H1 (cell line): ENCODE measurements at regions not wholly inside any gene's neighbourhood (a gene's known extent, or its start where the extent isn't known, plus 50 kb on each side); places are given as distances from the start of the nearest gene placed in this dataset.

Experiments used
- CTCF ChIA-PET: fragments of 300-600 bp; sonication (Branson Sonifier 250); formaldehyde crosslinking; loops from one replicate; lab custom pipeline; 2021; ENCODE audit not compliant: partially characterized antibody; lab: Charles Lee
- POLR2A ChIA-PET: fragments of 300-600 bp; sonication (Branson Sonifier 250); formaldehyde crosslinking; loops from one replicate; lab custom pipeline; 2021; ENCODE audit warnings: inconsistent platforms; ENCODE audit not compliant: partially characterized antibody; lab: Charles Lee
- DNase-seq, 2 experiments: peaks; one replicate each; pipeline versions ENCODE4 v3.0.0 to v3.0.0-alpha.2; 2010 to 2022; ENCODE audit warnings: low spot score in 2 of 2, low read depth in 1 of 2, mixed read lengths in 1 of 2
- FAIRE-seq: peaks from 2 replicates; lab custom pipeline; 2011; peaks lifted over from hg19 to GRCh38; lab: Jason Lieb, UNC
- H2AFZ ChIP-seq: 2 replicates; pipeline ENCODE4 v1.8.1; 2012; ENCODE audit warnings: low read length, inconsistent platforms
- H2AK5ac ChIP-seq: 2 replicates; pipeline ENCODE4 v1.6.1; 2013; ENCODE audit warnings: low read depth, low read length
- H2BK120ac ChIP-seq: replicated peaks from 2 replicates; pipeline ENCODE3; 2013; ENCODE audit warnings: low read depth, low read length, inconsistent platforms
- H2BK12ac ChIP-seq: 2 replicates; pipeline ENCODE4 v1.6.1; 2013; ENCODE audit warnings: low read depth, low read length
- H2BK15ac ChIP-seq: 2 replicates; pipeline ENCODE4 v1.6.1; 2013; ENCODE audit warnings: low read length
- H2BK20ac ChIP-seq: 2 replicates; pipeline ENCODE4 v1.6.1; 2013; ENCODE audit warnings: low read length
- H2BK5ac ChIP-seq: 2 replicates; pipeline ENCODE4 v1.6.1; 2013; ENCODE audit warnings: low read depth, low read length
- H3K14ac ChIP-seq: 2 replicates; pipeline ENCODE4 v1.6.1; 2013; ENCODE audit warnings: inconsistent platforms; ENCODE audit not compliant: insufficient read length
- H3K18ac ChIP-seq: 2 replicates; pipeline ENCODE4 v1.6.1; 2013; ENCODE audit warnings: low read length; ENCODE audit errors: extremely low read depth
- H3K23ac ChIP-seq: 2 replicates; pipeline ENCODE4 v1.6.1; 2013; ENCODE audit warnings: inconsistent platforms; ENCODE audit not compliant: insufficient read length
- H3K23me2 ChIP-seq: 2 replicates; pipeline ENCODE4 v1.6.1; 2013; ENCODE audit warnings: low read depth, low read length
- H3K27ac ChIP-seq: 2 replicates; pipeline ENCODE4 v1.6.1; 2011; ENCODE audit warnings: low read depth, low read length, inconsistent platforms
- H3K27me3 ChIP-seq, 4 experiments: replicated peaks in 1 of 4; 1 replicate in 1 of 4; 2 replicates in 3 of 4; pipeline versions ENCODE4 v1.6.1 to v1.8.1; 2011 to 2013; ENCODE audit warnings: low read length in 3 of 4, mild to moderate bottlenecking in 3 of 4, inconsistent platforms in 2 of 4, mixed read lengths in 2 of 4, moderate library complexity in 1 of 4; ENCODE audit not compliant: control insufficient read depth in 3 of 4, insufficient read depth in 3 of 4; ENCODE audit errors: extremely low read depth in 1 of 4
- H3K36me3 ChIP-seq, 4 experiments: 2 replicates each; pipeline versions ENCODE4 v1.6.1 to v1.8.1; 2011 to 2013; ENCODE audit warnings: mild to moderate bottlenecking in 4 of 4, low read length in 3 of 4, moderate library complexity in 2 of 4, control low read depth in 1 of 4, inconsistent platforms in 1 of 4; ENCODE audit not compliant: insufficient read depth in 4 of 4, control insufficient read depth in 2 of 4
- H3K4ac ChIP-seq: replicated peaks from 2 replicates; pipeline ENCODE3; 2013; ENCODE audit warnings: low read length, low read depth, mixed read lengths, inconsistent platforms; ENCODE audit not compliant: insufficient read length
- H3K4me1 ChIP-seq, 4 experiments: replicated peaks in 1 of 4; 1 replicate in 1 of 4; 2 replicates in 3 of 4; pipeline versions ENCODE4 v1.6.1 to v1.8.1; 2011 to 2013; ENCODE audit warnings: low read length in 3 of 4, inconsistent platforms in 2 of 4, mixed read lengths in 1 of 4; ENCODE audit not compliant: insufficient read depth in 4 of 4, control insufficient read depth in 3 of 4
- H3K4me2 ChIP-seq, 2 experiments: 2 replicates each; pipeline versions ENCODE4 v1.6.1 to v1.8.1; 2011 to 2013; ENCODE audit warnings: low read depth in 2 of 2, low read length in 2 of 2, control low read depth in 1 of 2, inconsistent platforms in 1 of 2, mild to moderate bottlenecking in 1 of 2; ENCODE audit not compliant: insufficient read depth in 1 of 2
- H3K4me3 ChIP-seq, 4 experiments: fragments of 200-600, 300-600 bp in 1 of 4; sonication (generic), shearing (Covaris generic), sonication (Bioruptor Twin) in 1 of 4; 2 replicates each; pipeline versions ENCODE4 v1.5.1 to v1.8.1; 2011 to 2016; ENCODE audit warnings: low read length in 4 of 4, low read depth in 3 of 4, control low read depth in 2 of 4, inconsistent platforms in 2 of 4, mild to moderate bottlenecking in 2 of 4, mixed read lengths in 1 of 4, moderate library complexity in 1 of 4; ENCODE audit not compliant: insufficient read depth in 2 of 4; ENCODE audit errors: extremely low read depth in 1 of 4
- H3K56ac ChIP-seq: replicated peaks from 2 replicates; pipeline ENCODE3; 2013; ENCODE audit warnings: low read depth, mild to moderate bottlenecking, mixed read lengths, low read length, inconsistent platforms; ENCODE audit not compliant: insufficient read length
- H3K79me1 ChIP-seq: 2 replicates; pipeline ENCODE4 v1.6.1; 2013; ENCODE audit warnings: low read depth, low read length, control low read depth
- H3K79me2 ChIP-seq, 2 experiments: 2 replicates each; pipeline versions ENCODE4 v1.6.1 to v1.8.1; 2012 to 2013; ENCODE audit warnings: low read length in 2 of 2, mild to moderate bottlenecking in 2 of 2, inconsistent platforms in 1 of 2; ENCODE audit not compliant: insufficient read depth in 2 of 2, control insufficient read depth in 1 of 2
- H3K9ac ChIP-seq, 4 experiments: replicated peaks in 1 of 4; 1 replicate in 1 of 4; 2 replicates in 3 of 4; pipeline versions ENCODE4 v1.6.1 to v1.8.1; 2011 to 2013; ENCODE audit warnings: low read depth in 3 of 4, low read length in 3 of 4, control low read depth in 2 of 4, mild to moderate bottlenecking in 2 of 4, moderate library complexity in 2 of 4, inconsistent platforms in 1 of 4; ENCODE audit errors: extremely low read depth in 1 of 4
- H3K9me3 ChIP-seq, 2 experiments: 2 replicates each; pipeline versions ENCODE4 v1.6.1 to v1.8.1; 2012 to 2013; ENCODE audit warnings: mild to moderate bottlenecking in 2 of 2, moderate library complexity in 2 of 2, control low read depth in 1 of 2, inconsistent platforms in 1 of 2, low read depth in 1 of 2, low read length in 1 of 2, mixed read lengths in 1 of 2; ENCODE audit not compliant: insufficient read depth in 2 of 2
- H4K20me1 ChIP-seq, 2 experiments: replicated peaks in 1 of 2; 2 replicates each; pipeline versions ENCODE3 to v1.8.1; 2011 to 2013; ENCODE audit warnings: inconsistent platforms in 2 of 2, low read length in 2 of 2, mild to moderate bottlenecking in 1 of 2; ENCODE audit not compliant: insufficient read depth in 2 of 2, control insufficient read depth in 1 of 2
- H4K5ac ChIP-seq: 2 replicates; pipeline ENCODE4 v1.6.1; 2013; ENCODE audit warnings: low read length, low read depth, mixed read lengths, inconsistent platforms; ENCODE audit not compliant: insufficient read length
- H4K8ac ChIP-seq: 2 replicates; pipeline ENCODE4 v1.8.0; 2013; ENCODE audit warnings: mild to moderate bottlenecking, moderate library complexity, low read length, inconsistent platforms; ENCODE audit not compliant: insufficient read depth; ENCODE audit errors: extremely low read depth
- H4K91ac ChIP-seq: replicated peaks from 2 replicates; pipeline ENCODE3; 2013; ENCODE audit warnings: low read length, mixed read lengths, inconsistent platforms; ENCODE audit not compliant: insufficient read length
- ATF3 ChIP-seq: IDR thresholded peaks from 2 replicates; pipeline ENCODE4 v1.6.1; 2011; ENCODE audit warnings: low read depth, mild to moderate bottlenecking, low read length; ENCODE audit not compliant: insufficient read depth
- BACH1 ChIP-seq: IDR thresholded peaks from 2 replicates; pipeline ENCODE4 v1.6.1; 2012; ENCODE audit warnings: low read length, improper control_type of control experiment
- BCL11A ChIP-seq, 2 experiments: IDR thresholded peaks; one replicate each; pipeline ENCODE4 v1.6.1; 2011; ENCODE audit warnings: low read depth in 2 of 2, low read length in 2 of 2, mild to moderate bottlenecking in 2 of 2
- CBX5 ChIP-seq: fragments of 300-800, 300-1000 bp; sonication (generic); IDR thresholded peaks from 2 replicates; pipeline ENCODE4 v1.7.1; 2016; ENCODE audit warnings: antibody characterized with exemption, low read length, low read depth
- CTBP2 ChIP-seq: IDR thresholded peaks from 2 replicates; pipeline ENCODE4 v1.7.0; 2011; ENCODE audit warnings: borderline replicate concordance, mild to moderate bottlenecking, moderate library complexity, mixed read lengths, low read length; ENCODE audit not compliant: insufficient read depth, insufficient read length
- CTCF ChIP-seq, 3 experiments: IDR thresholded peaks; 1 replicate in 2 of 3; 2 replicates in 1 of 3; pipeline versions ENCODE4 v1.5.1 to v1.6.1; 2011; ENCODE audit warnings: low read length in 3 of 3, mild to moderate bottlenecking in 3 of 3, inconsistent platforms in 2 of 3, low read depth in 1 of 3, moderate library complexity in 1 of 3; ENCODE audit not compliant: insufficient read depth in 1 of 3; ENCODE audit errors: control extremely low read depth in 1 of 3
- EZH2 ChIP-seq: fragments of 200-600 bp; sonication (generic); IDR thresholded peaks from 2 replicates; pipeline ENCODE4 v1.7.1; 2012; ENCODE audit warnings: low read depth, mild to moderate bottlenecking, moderate library complexity, low read length, inconsistent platforms; ENCODE audit not compliant: severe bottlenecking
- JUN ChIP-seq: IDR thresholded peaks from 2 replicates; pipeline ENCODE4 v1.6.1; 2011; ENCODE audit warnings: low read depth, mild to moderate bottlenecking, improper control_type of control experiment, low read length
- NRF1 ChIP-seq: IDR thresholded peaks from 2 replicates; pipeline ENCODE4 v1.6.1; 2011; ENCODE audit warnings: mild to moderate bottlenecking, low read depth, low read length, improper control_type of control experiment
- RBBP5 ChIP-seq: IDR thresholded peaks from 2 replicates; pipeline ENCODE4 v1.7.1; 2012; ENCODE audit warnings: low read depth, mild to moderate bottlenecking, inconsistent platforms, low read length, moderate library complexity, borderline replicate concordance
- RXRA ChIP-seq: IDR thresholded peaks from 2 replicates; pipeline ENCODE4 v1.6.1; 2011; ENCODE audit warnings: low read depth, mild to moderate bottlenecking, low read length, moderate library complexity; ENCODE audit not compliant: insufficient read depth
- WGBS, 2 experiments: shearing (Covaris generic) in 1 of 2; methylation state at CpG; one replicate each; pipeline versions ENCODE4 v1.1.6 to v1.1.7; 2013 to 2015; ENCODE audit warnings: low lambda C conversion rate in 2 of 2, mixed read lengths in 2 of 2, inconsistent platforms in 1 of 2, low coverage in 1 of 2, missing lambda C conversion rate in 1 of 2; ENCODE audit not compliant: insufficient replicate concordance in 2 of 2, insufficient coverage in 1 of 2, insufficient read length in 1 of 2; ENCODE audit errors: extremely low coverage in 1 of 2, missing lambda C conversion rate in 1 of 2; 5-methylcytosine and 5-hydroxymethylcytosine counted together

GRCh38 chr1:244187310-244187709 is 136.2 kb downstream of the ZBTB18 start:
- H3K4ac ChIP-seq = no peak overlapping the region
- H2BK5ac ChIP-seq = no peak overlapping the region
- H3K79me2 ChIP-seq = no peaks in the 10 kb centered on the region
- H3K79me1 ChIP-seq = no peaks in the 10 kb centered on the region
- no peak overlapping the region for H2BK12ac ChIP-seq
- H3K14ac ChIP-seq = no peak overlapping the region
- no peak overlapping the region for H4K8ac ChIP-seq
- H3K23ac ChIP-seq = no peak overlapping the region
- no peak overlapping the region for H2AK5ac ChIP-seq
- no peak overlapping the region for H2BK20ac ChIP-seq
- no peaks in the 10 kb centered on the region for H3K23me2 ChIP-seq
- no peak overlapping the region for H4K91ac ChIP-seq
- no peak overlapping the region for H2BK120ac ChIP-seq
- ChIA-PET CTCF (interaction anchor here (0.9 to 1.8 kb wide), 2 partner anchors 8 to 24 kb away, joined by 3 to 7 read pairs; no protein-coding TSS in a partner anchor), POLR2A (interaction anchor here (1.0 kb wide), 1 partner anchor 8 kb away, joined by 3 read pairs; no protein-coding TSS in a partner anchor)
- no peaks in the 10 kb centered on the region for H3K27me3 ChIP-seq
- H3K27ac ChIP-seq = no peak overlapping the region
- H3K4me2 ChIP-seq = no peak overlapping the region
- H4K20me1 ChIP-seq = no peaks in the 10 kb centered on the region
- FAIRE-seq = no peak
- H3K4me1 ChIP-seq = peaks cover 0 to 2% (median 0%) of the 10 kb centered on the region in 4 experiments; a peak in 2 of 7 replicates
- no peak overlapping the region for H3K9ac ChIP-seq
- no peak overlapping the region for H3K56ac ChIP-seq
- H4K5ac ChIP-seq = no peak overlapping the region
- 91% methylated on average over 12 of the region's 12 CpGs; no CpG with 5 or more reads in 1 of the 2 experiments for WGBS, 2 experiments
- no peak overlapping the region for H3K18ac ChIP-seq
- no peaks in the 10 kb centered on the region for H3K36me3 ChIP-seq
- H3K4me3 ChIP-seq = no peak overlapping the region
- no peak overlapping the region for H2BK15ac ChIP-seq
- 0 out of 4 replicates have a peak, but pooled peaks cover 0 to 2% of the 10 kb centered on the region in 2 experiments for H3K9me3 ChIP-seq
- H2AFZ ChIP-seq = no peak overlapping the region
- no peak for DNase-seq
- TF ChIP-seq JUN = no peak
- TF ChIP-seq BACH1 = no peak
- TF ChIP-seq CTCF (IDR thresholded peaks at IDR 0.05; ENCODE audit: control extremely low read depth in 1 of 3, insufficient read depth in 1 of 3, low read depth in 1 of 3, low read length in 3 of 3) = no peak
- no peak for TF ChIP-seq ATF3
- no peak for TF ChIP-seq RBBP5
- TF ChIP-seq CBX5 = no peak
- no peak for TF ChIP-seq BCL11A (IDR thresholded peaks at IDR 0.05; ENCODE audit: low read depth in 2 of 2, low read length in 2 of 2)
- TF ChIP-seq NRF1 = no peak
- no peak for TF ChIP-seq CTBP2
- no peak for TF ChIP-seq EZH2
- TF ChIP-seq RXRA = no peak
